Mucosa of gallbladder (tissue), 1 donor: ENCODE measurements at regions not wholly inside any gene's neighbourhood (a gene's known extent, or its start where the extent isn't known, plus 50 kb on each side); places are given as distances from the start of the nearest gene placed in this dataset.

Source experiments
- DNase-seq: peaks from one replicate; pipeline ENCODE4 v3.0.0-alpha.2; 2020; ENCODE audit warnings: low spot score
- donor health status: DM: no; HTN: no; CAD: no.

- no peak for DNase-seq
Observed at GRCh38 chr1:101152633-101153032, 84.2 kb upstream of the S1PR1 start.

GRCh38 chr1:101151286-101151685 is 85.5 kb upstream of the S1PR1 start:
- DNase-seq: no peak

- no peak for DNase-seq
Observed at GRCh38 chr1:101150670-101151069, 86.1 kb upstream of the S1PR1 start.

- DNase-seq: no peak
Observed at GRCh38 chr1:101150266-101150665, 86.6 kb upstream of the S1PR1 start.

- DNase-seq: no peak
Observed at GRCh38 chr1:101148980-101149379, 87.8 kb upstream of the S1PR1 start.

GRCh38 chr1:101147381-101147780 is 89.4 kb upstream of the S1PR1 start:
- no peak for DNase-seq

- no peak for DNase-seq
Observed at GRCh38 chr1:101145449-101145820, 91.4 kb upstream of the S1PR1 start.

GRCh38 chr1:101144671-101145448 is 92.0 kb upstream of the S1PR1 start:
- no peak for DNase-seq

GRCh38 chr1:101142244-101142643 is 94.6 kb upstream of the S1PR1 start:
- DNase-seq: no peak

GRCh38 chr1:101141376-101141775 is 95.4 kb upstream of the S1PR1 start:
- no peak for DNase-seq

- DNase-seq: no peak
Observed at GRCh38 chr1:101139821-101140718, 96.7 kb upstream of the S1PR1 start.

- no peak for DNase-seq
Observed at GRCh38 chr1:101139130-101139529, 97.7 kb upstream of the S1PR1 start.

GRCh38 chr1:101137144-101138126 is 99.4 kb upstream of the S1PR1 start:
- DNase-seq: no peak

- no peak for DNase-seq
Observed at GRCh38 chr1:101136739-101137138, 100.1 kb upstream of the S1PR1 start.

- no peak for DNase-seq
Observed at GRCh38 chr1:101136271-101136670, 100.5 kb upstream of the S1PR1 start.

- DNase-seq: no peak
Observed at GRCh38 chr1:101135526-101135925, 101.3 kb upstream of the S1PR1 start.

- no peak for DNase-seq
Observed at GRCh38 chr1:101131239-101131843, 105.5 kb upstream of the S1PR1 start.

- DNase-seq: no peak
Observed at GRCh38 chr1:101130673-101131072, 105.1 kb upstream of the DPH5 start.

- no peak for DNase-seq
Observed at GRCh38 chr1:101128846-101129245, 103.3 kb upstream of the DPH5 start.

GRCh38 chr1:101128211-101128727 is 102.7 kb upstream of the DPH5 start:
- no peak for DNase-seq

- DNase-seq: no peak
Observed at GRCh38 chr1:101124405-101124804, 98.8 kb upstream of the DPH5 start.
